ENCODE measurements at regions not wholly inside any gene's neighbourhood (a gene's known extent, or its start where the extent isn't known, plus 50 kb on each side); places are given as distances from the start of the nearest gene placed in this dataset.

- H3K27ac ChIP-seq, result no peak overlapping the region
- H3K9me3 ChIP-seq, result no peaks in the 10 kb centered on the region
- no peaks in the 10 kb centered on the region for H3K36me3 ChIP-seq
- H3K27me3 ChIP-seq, result no peaks in the 10 kb centered on the region
- no peak for DNase-seq (ENCODE audit: low spot score in 2 of 2)
- TF ChIP-seq, protein P1, sequence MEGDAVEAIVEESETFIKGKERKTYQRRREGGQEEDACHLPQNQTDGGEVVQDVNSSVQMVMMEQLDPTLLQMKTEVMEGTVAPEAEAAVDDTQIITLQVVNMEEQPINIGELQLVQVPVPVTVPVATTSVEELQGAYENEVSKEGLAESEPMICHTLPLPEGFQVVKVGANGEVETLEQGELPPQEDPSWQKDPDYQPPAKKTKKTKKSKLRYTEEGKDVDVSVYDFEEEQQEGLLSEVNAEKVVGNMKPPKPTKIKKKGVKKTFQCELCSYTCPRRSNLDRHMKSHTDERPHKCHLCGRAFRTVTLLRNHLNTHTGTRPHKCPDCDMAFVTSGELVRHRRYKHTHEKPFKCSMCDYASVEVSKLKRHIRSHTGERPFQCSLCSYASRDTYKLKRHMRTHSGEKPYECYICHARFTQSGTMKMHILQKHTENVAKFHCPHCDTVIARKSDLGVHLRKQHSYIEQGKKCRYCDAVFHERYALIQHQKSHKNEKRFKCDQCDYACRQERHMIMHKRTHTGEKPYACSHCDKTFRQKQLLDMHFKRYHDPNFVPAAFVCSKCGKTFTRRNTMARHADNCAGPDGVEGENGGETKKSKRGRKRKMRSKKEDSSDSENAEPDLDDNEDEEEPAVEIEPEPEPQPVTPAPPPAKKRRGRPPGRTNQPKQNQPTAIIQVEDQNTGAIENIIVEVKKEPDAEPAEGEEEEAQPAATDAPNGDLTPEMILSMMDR (IDR thresholded peaks at IDR 0.05), result no peak
- no peak overlapping the region for H3K4me3 ChIP-seq
- H3K4me1 ChIP-seq, result no peaks in the 10 kb centered on the region
- intact Hi-C loops (cut with DNase I), result no loop called here
These were observed 131.1 kb downstream of the TBXT start for GRCh38 chr6:166036316-166037095.

- Histone ChIP-seq H3K4me1 (no peaks in the 10 kb centered on the region), H3K27ac (no peak overlapping the region), H3K4me3 (no peak overlapping the region), H3K36me3 (no peaks in the 10 kb centered on the region), H3K9me3 (no peaks in the 10 kb centered on the region), H3K27me3 (no peaks in the 10 kb centered on the region)
- no peak for DNase-seq (ENCODE audit: low spot score in 2 of 2)
- intact Hi-C loops (cut with DNase I), result no loop called here
- TF ChIP-seq, protein P1 (IDR thresholded peaks at IDR 0.05), result no peak
These were observed 135.1 kb downstream of the TBXT start for GRCh38 chr6:166032366-166033200.

- intact Hi-C loops (cut with DNase I), result no loop called here
- Histone ChIP-seq H3K27ac (no peak overlapping the region), H3K27me3 (no peaks in the 10 kb centered on the region), H3K9me3 (no peaks in the 10 kb centered on the region), H3K4me1 (no peaks in the 10 kb centered on the region), H3K4me3 (no peak overlapping the region), H3K36me3 (no peaks in the 10 kb centered on the region)
- DNase-seq (ENCODE audit: low spot score in 2 of 2), result no peak
- TF ChIP-seq, protein P1 (IDR thresholded peaks at IDR 0.05), result no peak
These were observed 136.4 kb downstream of the TBXT start for GRCh38 chr6:166031275-166031674.

DNA sequence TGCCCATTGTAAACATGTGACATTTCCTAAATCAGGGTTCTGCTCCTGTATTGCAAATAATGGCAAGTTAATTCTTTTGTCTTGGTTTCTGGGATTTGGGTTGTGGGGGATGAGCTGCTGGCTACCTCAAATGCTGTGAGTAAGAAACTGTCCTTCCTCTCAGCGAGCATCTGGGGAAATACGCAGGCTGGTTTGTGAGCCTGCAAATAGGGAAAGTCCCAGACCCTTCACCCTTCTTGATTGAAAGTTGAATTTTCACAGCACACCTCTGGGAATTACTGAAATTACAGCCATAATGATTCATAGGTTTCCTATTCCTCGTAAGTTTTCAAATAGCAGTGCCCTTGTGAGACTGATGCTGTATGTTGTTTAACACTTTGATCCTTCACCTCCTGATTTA is 138.1 kb downstream of the TBXT start:
- Histone ChIP-seq H3K36me3 (no peaks in the 10 kb centered on the region), H3K27me3 (no peaks in the 10 kb centered on the region), H3K9me3 (no peaks in the 10 kb centered on the region), H3K4me1 (no peaks in the 10 kb centered on the region), H3K4me3 (no peak overlapping the region), H3K27ac (no peak overlapping the region)
- TF ChIP-seq, protein P1 (IDR thresholded peaks at IDR 0.05), result no peak
- intact Hi-C loops (cut with DNase I), result no loop called here
- DNase-seq (ENCODE audit: low spot score in 2 of 2), result no peak

DNA sequence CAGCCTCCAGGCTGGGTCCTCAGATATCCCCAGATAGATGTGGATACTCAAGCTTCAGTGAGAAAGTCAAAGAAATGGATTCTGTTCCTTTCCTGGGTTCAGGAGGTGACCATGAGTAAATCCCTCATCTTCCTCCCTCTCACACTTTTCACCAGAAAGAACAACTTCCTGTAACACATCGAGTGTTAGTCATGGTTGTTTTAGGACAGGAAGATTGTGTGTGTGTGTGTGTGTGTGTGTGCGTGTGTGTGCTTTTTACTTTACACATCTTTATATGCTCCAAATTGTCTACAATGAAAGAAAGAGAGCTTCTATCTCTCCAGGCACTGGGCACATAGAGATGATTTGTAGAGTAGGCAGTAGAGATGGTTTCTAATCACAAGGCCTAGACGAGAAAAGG is 139.9 kb downstream of the TBXT start:
- no peaks in the 10 kb centered on the region for H3K27me3 ChIP-seq
- intact Hi-C loops (cut with DNase I), result no loop called here
- no peak for DNase-seq (ENCODE audit: low spot score in 2 of 2)
- H3K4me3 ChIP-seq, result no peak overlapping the region
- no peak overlapping the region for H3K27ac ChIP-seq
- TF ChIP-seq, protein P1 (IDR thresholded peaks at IDR 0.05), result no peak
- no peaks in the 10 kb centered on the region for H3K4me1 ChIP-seq
- H3K9me3 ChIP-seq, result no peaks in the 10 kb centered on the region
- no peaks in the 10 kb centered on the region for H3K36me3 ChIP-seq

Measured in ascending aorta (tissue), 2 donors.